Activated CD4-positive, alpha-beta memory T cell treated with anti-CD3 and anti-CD28 coated beads, Interleukin-2, amount 10 ng/mL, durations not matched to agents 7 days and 5 days (primary cell): ENCODE measurements at regions not wholly inside any gene's neighbourhood (a gene's known extent, or its start where the extent isn't known, plus 50 kb on each side); places are given as distances from the start of the nearest gene placed in this dataset.

Source experiments
- CTCF ChIA-PET: fragments of 350-600 bp; sonication (Branson Sonifier 250); formaldehyde crosslinking; loops from one replicate; lab custom pipeline; 2021; ENCODE audit warnings: antibody characterized with exemption, inconsistent platforms; lab: Charles Lee
- POLR2A ChIA-PET: fragments of 350-600 bp; sonication (Branson Sonifier 250); formaldehyde crosslinking; loops from one replicate; lab custom pipeline; 2021; ENCODE audit warnings: antibody characterized with exemption; lab: Charles Lee
- DNase-seq: peaks from one replicate; pipeline ENCODE4 v3.0.0-alpha.2; 2020
- H3K27ac Mint-ChIP-seq: one replicate; pipeline ENCODE4 v1.8.0; 2021; ENCODE audit warnings: mild to moderate bottlenecking, mixed read lengths
- H3K27me3 Mint-ChIP-seq: one replicate; pipeline ENCODE4 v1.8.0; 2021; ENCODE audit warnings: mixed read lengths
- H3K36me3 Mint-ChIP-seq: one replicate; pipeline ENCODE4 v1.8.0; 2021; ENCODE audit warnings: low read depth, mixed read lengths
- H3K4me1 Mint-ChIP-seq: one replicate; pipeline ENCODE4 v1.8.0; 2021; ENCODE audit warnings: mixed read lengths
- H3K4me3 Mint-ChIP-seq: one replicate; pipeline ENCODE4 v1.8.0; 2021; ENCODE audit warnings: mild to moderate bottlenecking, mixed read lengths
- H3K9me3 Mint-ChIP-seq: one replicate; pipeline ENCODE4 v1.8.0; 2021; ENCODE audit warnings: mixed read lengths

GRCh38 chr16:79806757-79807156, 206.2 kb upstream of the MAF start:
- DNase-seq = no peak
- POLR2A ChIA-PET = no interaction called here
- no peaks in the 10 kb centered on the region for H3K36me3 Mint-ChIP-seq
- H3K9me3 Mint-ChIP-seq = peaks cover 4% of the 10 kb centered on the region
- no peak overlapping the region for H3K4me3 Mint-ChIP-seq
- no peak overlapping the region for H3K27ac Mint-ChIP-seq
- CTCF ChIA-PET = no interaction called here
- peaks cover 37% of the 10 kb centered on the region for H3K27me3 Mint-ChIP-seq
- no peaks in the 10 kb centered on the region for H3K4me1 Mint-ChIP-seq

GRCh38 chr16:79805621-79806020, 205.1 kb upstream of the MAF start:
- H3K27me3 Mint-ChIP-seq = peaks cover 38% of the 10 kb centered on the region
- peaks cover 2% of the 10 kb centered on the region for H3K9me3 Mint-ChIP-seq
- H3K27ac Mint-ChIP-seq = no peak overlapping the region
- H3K36me3 Mint-ChIP-seq = no peaks in the 10 kb centered on the region
- ChIA-PET CTCF (no interaction called here), POLR2A (no interaction called here)
- no peaks in the 10 kb centered on the region for H3K4me1 Mint-ChIP-seq
- no peak for DNase-seq
- no peak overlapping the region for H3K4me3 Mint-ChIP-seq

- ChIA-PET CTCF (no interaction called here), POLR2A (no interaction called here)
- no peak overlapping the region for H3K4me3 Mint-ChIP-seq
- no peak overlapping the region for H3K27ac Mint-ChIP-seq
- H3K27me3 Mint-ChIP-seq = peaks cover 26% of the 10 kb centered on the region
- H3K4me1 Mint-ChIP-seq = no peaks in the 10 kb centered on the region
- DNase-seq = no peak
- no peaks in the 10 kb centered on the region for H3K36me3 Mint-ChIP-seq
- no peaks in the 10 kb centered on the region for H3K9me3 Mint-ChIP-seq
These were observed 201.1 kb upstream of the MAF start for GRCh38 chr16:79801646-79802045.

GRCh38 chr16:79800016-79800608, 199.6 kb upstream of the MAF start:
- Mint-ChIP-seq H3K9me3 (no peaks in the 10 kb centered on the region), H3K27me3 (peaks cover 15% of the 10 kb centered on the region), H3K4me3 (no peak overlapping the region), H3K27ac (no peak overlapping the region), H3K4me1 (no peaks in the 10 kb centered on the region), H3K36me3 (no peaks in the 10 kb centered on the region)
- no peak for DNase-seq
- ChIA-PET CTCF (no interaction called here), POLR2A (interaction anchor here (1.0 kb wide), 1 partner anchor 199 kb away, joined by 4 read pairs; the partner anchor contains the start of gene MAF)

GRCh38 chr16:79798416-79799053, 198.0 kb upstream of the MAF start:
- no peak for DNase-seq
- ChIA-PET CTCF (no interaction called here), POLR2A (no interaction called here)
- Mint-ChIP-seq H3K27me3 (peaks cover 8% of the 10 kb centered on the region), H3K4me1 (no peaks in the 10 kb centered on the region), H3K36me3 (no peaks in the 10 kb centered on the region), H3K9me3 (no peaks in the 10 kb centered on the region), H3K27ac (no peak overlapping the region), H3K4me3 (no peak overlapping the region)

- Mint-ChIP-seq H3K36me3 (no peaks in the 10 kb centered on the region), H3K4me1 (no peaks in the 10 kb centered on the region), H3K27me3 (peaks cover 8% of the 10 kb centered on the region), H3K9me3 (no peaks in the 10 kb centered on the region), H3K27ac (no peak overlapping the region), H3K4me3 (no peak overlapping the region)
- ChIA-PET CTCF (no interaction called here), POLR2A (no interaction called here)
- no peak for DNase-seq
These were observed 196.9 kb upstream of the MAF start for GRCh38 chr16:79797486-79797885.

- no peak overlapping the region for H3K4me3 Mint-ChIP-seq
- no peaks in the 10 kb centered on the region for H3K9me3 Mint-ChIP-seq
- POLR2A ChIA-PET = no interaction called here
- no peaks in the 10 kb centered on the region for H3K36me3 Mint-ChIP-seq
- H3K27ac Mint-ChIP-seq = no peak overlapping the region
- no peaks in the 10 kb centered on the region for H3K4me1 Mint-ChIP-seq
- H3K27me3 Mint-ChIP-seq = peaks cover 2% of the 10 kb centered on the region
- CTCF ChIA-PET = no interaction called here
- no peak for DNase-seq
These were observed 195.0 kb upstream of the MAF start for GRCh38 chr16:79795556-79795955.

GRCh38 chr16:79794941-79795340, 194.4 kb upstream of the MAF start:
- ChIA-PET CTCF (no interaction called here), POLR2A (no interaction called here)
- H3K36me3 Mint-ChIP-seq = no peaks in the 10 kb centered on the region
- H3K4me1 Mint-ChIP-seq = no peaks in the 10 kb centered on the region
- DNase-seq = no peak
- no peaks in the 10 kb centered on the region for H3K9me3 Mint-ChIP-seq
- peaks cover under 1% of the 10 kb centered on the region for H3K27me3 Mint-ChIP-seq
- H3K27ac Mint-ChIP-seq = no peak overlapping the region
- H3K4me3 Mint-ChIP-seq = no peak overlapping the region

GRCh38 chr16:79792664-79793351, 192.3 kb upstream of the MAF start:
- H3K27ac Mint-ChIP-seq = no peak overlapping the region
- no peak for DNase-seq
- H3K36me3 Mint-ChIP-seq = no peaks in the 10 kb centered on the region
- no peaks in the 10 kb centered on the region for H3K4me1 Mint-ChIP-seq
- H3K4me3 Mint-ChIP-seq = no peak overlapping the region
- peaks cover 2% of the 10 kb centered on the region for H3K27me3 Mint-ChIP-seq
- POLR2A ChIA-PET = no interaction called here
- CTCF ChIA-PET = no interaction called here
- no peaks in the 10 kb centered on the region for H3K9me3 Mint-ChIP-seq

- Mint-ChIP-seq H3K27ac (no peak overlapping the region), H3K4me3 (no peak overlapping the region), H3K4me1 (no peaks in the 10 kb centered on the region), H3K9me3 (no peaks in the 10 kb centered on the region), H3K27me3 (peaks cover 2% of the 10 kb centered on the region), H3K36me3 (no peaks in the 10 kb centered on the region)
- POLR2A ChIA-PET = no interaction called here
- DNase-seq = no peak
- CTCF ChIA-PET = no interaction called here
These were observed 191.5 kb upstream of the MAF start for GRCh38 chr16:79792076-79792475.

- CTCF ChIA-PET = interaction anchor here (0.8 kb wide), 1 partner anchor 189 kb away, joined by 3 read pairs; no protein-coding TSS in a partner anchor
- Mint-ChIP-seq H3K27ac (no peak overlapping the region), H3K9me3 (no peaks in the 10 kb centered on the region), H3K27me3 (peaks cover 2% of the 10 kb centered on the region), H3K4me1 (no peaks in the 10 kb centered on the region), H3K36me3 (no peaks in the 10 kb centered on the region), H3K4me3 (no peak overlapping the region)
- POLR2A ChIA-PET = no interaction called here
- DNase-seq = no peak
These were observed 190.3 kb upstream of the MAF start for GRCh38 chr16:79790854-79791253.

GRCh38 chr16:79788949-79789348, 188.4 kb upstream of the MAF start:
- Mint-ChIP-seq H3K36me3 (no peaks in the 10 kb centered on the region), H3K4me3 (no peak overlapping the region), H3K27me3 (peaks cover 2% of the 10 kb centered on the region), H3K9me3 (no peaks in the 10 kb centered on the region), H3K27ac (no peak overlapping the region), H3K4me1 (no peaks in the 10 kb centered on the region)
- ChIA-PET POLR2A (no interaction called here), CTCF (no interaction called here)
- DNase-seq = no peak

- H3K4me1 Mint-ChIP-seq = no peaks in the 10 kb centered on the region
- H3K9me3 Mint-ChIP-seq = no peaks in the 10 kb centered on the region
These were observed 185.9 kb upstream of the MAF start for GRCh38 chr16:79786389-79786788.

More at GRCh38 chr16:79786389-79786788, 185.9 kb upstream of the MAF start:
- peaks cover 2% of the 10 kb centered on the region for H3K27me3 Mint-ChIP-seq
- no peaks in the 10 kb centered on the region for H3K36me3 Mint-ChIP-seq
- POLR2A ChIA-PET = no interaction called here
- no peak overlapping the region for H3K4me3 Mint-ChIP-seq
- CTCF ChIA-PET = no interaction called here
- H3K27ac Mint-ChIP-seq = no peak overlapping the region
- no peak for DNase-seq
